ENCODE measurements at regions not wholly inside any gene's neighbourhood (a gene's known extent, or its start where the extent isn't known, plus 50 kb on each side); places are given as distances from the start of the nearest gene placed in this dataset.

DNA sequence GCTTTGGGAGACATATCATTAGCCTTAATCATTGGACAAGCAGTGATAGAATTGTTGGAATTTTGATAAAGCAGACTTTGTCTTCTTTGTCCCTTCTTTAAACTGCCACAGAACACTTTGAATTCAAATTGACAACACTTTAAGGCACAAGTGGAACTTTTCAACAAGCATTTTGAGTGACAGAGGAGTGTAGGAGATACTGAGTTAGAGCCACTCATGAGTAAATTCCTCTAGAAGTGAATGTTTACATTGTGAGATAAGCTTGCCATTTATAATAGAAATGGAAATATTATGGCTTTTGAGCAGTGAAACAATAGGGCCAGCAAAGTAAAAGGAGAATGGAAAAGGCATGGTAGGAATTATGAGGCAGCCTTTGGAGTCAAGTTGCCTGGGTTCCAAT, 515.8 kb downstream of the SLITRK6 start:
- Histone ChIP-seq H4K20me1 (ENCODE audit: insufficient read depth, low read length) (no peaks in the 10 kb centered on the region), H3K27ac (ENCODE audit: low read depth, low read length, poor library complexity, severe bottlenecking) (no peak overlapping the region), H3K4me3 (ENCODE audit: low read depth, low read length, poor library complexity, severe bottlenecking) (no peak overlapping the region), H3K4me1 (ENCODE audit: insufficient read depth, low read length, poor library complexity, severe bottlenecking) (peaks cover 10% of the 10 kb centered on the region), H2AFZ (ENCODE audit: low read length) (no peak overlapping the region), H3K9me2 (ENCODE audit: insufficient read depth, low read length) (no peaks in the 10 kb centered on the region), H3K9me3 (ENCODE audit: low read length) (peaks cover 16% of the 10 kb centered on the region; the same call in 1 of the 2 replicates), H3K4me2 (ENCODE audit: low read length) (no peak overlapping the region), H3K36me3 (ENCODE audit: insufficient read depth, low read length) (no peaks in the 10 kb centered on the region), H3K79me2 (ENCODE audit: insufficient read depth, low read depth, low read length) (no peaks in the 10 kb centered on the region)
- intact Hi-C loops (cut with micrococcal nuclease; ENCODE audit: unreplicated experiment) = no loop called here
- ChIA-PET POLR2A (interaction anchor here (0.5 to 2.1 kb wide), 5 partner anchors 10 to 303 kb away, joined by 3 to 6 read pairs (median 3); no protein-coding TSS in a partner anchor), CTCF (ENCODE audit: unreplicated experiment) (no interaction called here)
- no TSS peak for BruUV-seq (replicated peaks)
- TF ChIP-seq, protein P1, sequence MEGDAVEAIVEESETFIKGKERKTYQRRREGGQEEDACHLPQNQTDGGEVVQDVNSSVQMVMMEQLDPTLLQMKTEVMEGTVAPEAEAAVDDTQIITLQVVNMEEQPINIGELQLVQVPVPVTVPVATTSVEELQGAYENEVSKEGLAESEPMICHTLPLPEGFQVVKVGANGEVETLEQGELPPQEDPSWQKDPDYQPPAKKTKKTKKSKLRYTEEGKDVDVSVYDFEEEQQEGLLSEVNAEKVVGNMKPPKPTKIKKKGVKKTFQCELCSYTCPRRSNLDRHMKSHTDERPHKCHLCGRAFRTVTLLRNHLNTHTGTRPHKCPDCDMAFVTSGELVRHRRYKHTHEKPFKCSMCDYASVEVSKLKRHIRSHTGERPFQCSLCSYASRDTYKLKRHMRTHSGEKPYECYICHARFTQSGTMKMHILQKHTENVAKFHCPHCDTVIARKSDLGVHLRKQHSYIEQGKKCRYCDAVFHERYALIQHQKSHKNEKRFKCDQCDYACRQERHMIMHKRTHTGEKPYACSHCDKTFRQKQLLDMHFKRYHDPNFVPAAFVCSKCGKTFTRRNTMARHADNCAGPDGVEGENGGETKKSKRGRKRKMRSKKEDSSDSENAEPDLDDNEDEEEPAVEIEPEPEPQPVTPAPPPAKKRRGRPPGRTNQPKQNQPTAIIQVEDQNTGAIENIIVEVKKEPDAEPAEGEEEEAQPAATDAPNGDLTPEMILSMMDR (conservative IDR thresholded peaks at IDR 0.05; ENCODE audit: low read length) = no peak
- TF ChIP-seq EZH2phosphoT487 (IDR thresholded peaks at IDR 0.05; ENCODE audit: borderline replicate concordance, low read depth, low read length) = no peak
- DNase-seq (ENCODE audit: low spot score) = no peak

DNA sequence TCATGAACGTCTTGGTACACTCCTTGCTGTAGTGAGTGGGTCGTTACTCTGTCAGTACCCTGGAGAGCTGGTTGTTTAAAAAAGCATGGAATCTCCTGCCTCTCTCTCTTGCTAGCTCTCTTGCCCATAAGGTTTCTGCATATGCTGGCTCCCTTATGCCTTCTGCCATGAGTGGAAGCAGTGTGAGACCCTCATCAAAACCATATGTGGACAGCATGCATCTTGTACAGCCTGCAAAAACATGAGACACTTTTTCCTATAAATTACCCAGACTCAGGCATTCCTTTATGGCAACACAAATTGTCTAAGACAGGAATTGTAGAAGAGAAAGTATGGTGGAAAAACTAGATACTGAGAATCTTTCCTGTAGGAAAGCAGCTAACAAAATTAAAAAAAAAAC, 516.3 kb downstream of the SLITRK6 start:
- H3K36me3 ChIP-seq (ENCODE audit: insufficient read depth, low read length) = no peaks in the 10 kb centered on the region
- BruUV-seq (replicated peaks) = no TSS peak
- H3K4me3 ChIP-seq (ENCODE audit: low read depth, low read length, poor library complexity, severe bottlenecking) = no peak overlapping the region
- H4K20me1 ChIP-seq (ENCODE audit: insufficient read depth, low read length) = no peaks in the 10 kb centered on the region
- no peak overlapping the region for H2AFZ ChIP-seq (ENCODE audit: low read length)
- H3K9me3 ChIP-seq (ENCODE audit: low read length) = peaks cover 11% of the 10 kb centered on the region; the same call in 1 of the 2 replicates
- TF ChIP-seq EZH2phosphoT487 (IDR thresholded peaks at IDR 0.05; ENCODE audit: borderline replicate concordance, low read depth, low read length) = no peak
- TF ChIP-seq, protein P1 (conservative IDR thresholded peaks at IDR 0.05; ENCODE audit: low read length) = no peak
- DNase-seq (ENCODE audit: low spot score) = no peak
- POLR2A ChIA-PET = interaction anchor here (0.9 kb wide), 1 partner anchor 192 kb away, joined by 3 read pairs; no protein-coding TSS in a partner anchor
- CTCF ChIA-PET (ENCODE audit: unreplicated experiment) = no interaction called here
- no peaks in the 10 kb centered on the region for H3K79me2 ChIP-seq (ENCODE audit: insufficient read depth, low read depth, low read length)
- no peaks in the 10 kb centered on the region for H3K9me2 ChIP-seq (ENCODE audit: insufficient read depth, low read length)
- no peak overlapping the region for H3K27ac ChIP-seq (ENCODE audit: low read depth, low read length, poor library complexity, severe bottlenecking)
- intact Hi-C loops (cut with micrococcal nuclease; ENCODE audit: unreplicated experiment) = no loop called here
- H3K4me1 ChIP-seq (ENCODE audit: insufficient read depth, low read length, poor library complexity, severe bottlenecking) = peaks cover 7% of the 10 kb centered on the region
- H3K4me2 ChIP-seq (ENCODE audit: low read length) = no peak overlapping the region

DNA sequence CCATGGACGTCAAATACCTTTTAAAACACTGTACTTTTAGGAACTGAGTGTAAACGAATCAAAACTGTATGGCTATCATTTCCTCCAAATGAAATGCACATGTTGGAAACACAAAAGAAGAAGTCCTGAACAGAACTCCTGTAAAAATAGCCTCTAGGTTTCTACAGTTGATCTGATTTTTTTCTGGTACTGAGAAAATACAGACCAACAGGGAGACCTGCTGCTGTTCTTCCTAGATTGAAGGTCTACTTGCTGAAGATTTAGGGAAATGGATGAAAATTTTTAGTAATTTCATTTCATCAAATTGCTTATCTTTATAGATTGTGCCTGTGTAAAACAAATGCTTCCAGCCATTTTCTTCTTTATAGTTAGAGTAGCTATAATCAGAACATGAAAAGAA, 520.4 kb downstream of the SLITRK6 start:
- Histone ChIP-seq H3K4me1 (ENCODE audit: insufficient read depth, low read length, poor library complexity, severe bottlenecking) (no peaks in the 10 kb centered on the region), H4K20me1 (ENCODE audit: insufficient read depth, low read length) (no peaks in the 10 kb centered on the region), H3K36me3 (ENCODE audit: insufficient read depth, low read length) (no peaks in the 10 kb centered on the region), H3K79me2 (ENCODE audit: insufficient read depth, low read depth, low read length) (no peaks in the 10 kb centered on the region), H3K4me2 (ENCODE audit: low read length) (no peak overlapping the region), H3K9me2 (ENCODE audit: insufficient read depth, low read length) (no peaks in the 10 kb centered on the region), H2AFZ (ENCODE audit: low read length) (peak overlapping the region; percentile 12; the same call in 1 of the 2 replicates), H3K27ac (ENCODE audit: low read depth, low read length, poor library complexity, severe bottlenecking) (no peak overlapping the region), H3K4me3 (ENCODE audit: low read depth, low read length, poor library complexity, severe bottlenecking) (no peak overlapping the region), H3K9me3 (ENCODE audit: low read length) (no peaks in the 10 kb centered on the region)
- no TSS peak for BruUV-seq (replicated peaks)
- ChIA-PET POLR2A (interaction anchor here (0.6 to 1.0 kb wide), 2 partner anchors 338 to 801 kb away, joined by 3 read pairs; no protein-coding TSS in a partner anchor), CTCF (ENCODE audit: unreplicated experiment) (no interaction called here)
- DNase-seq (ENCODE audit: low spot score) = no peak
- intact Hi-C loops (cut with micrococcal nuclease; ENCODE audit: unreplicated experiment) = no loop called here
- TF ChIP-seq, protein P1 (conservative IDR thresholded peaks at IDR 0.05; ENCODE audit: low read length) = no peak
- TF ChIP-seq EZH2phosphoT487 (IDR thresholded peaks at IDR 0.05; ENCODE audit: borderline replicate concordance, low read depth, low read length) = no peak
